Vagina (tissue), 2 donors: ENCODE measurements at regions not wholly inside any gene's neighbourhood (a gene's known extent, or its start where the extent isn't known, plus 50 kb on each side); places are given as distances from the start of the nearest gene placed in this dataset.

Experiments used
- POLR2A ChIP-seq, 2 donors: fragments of 450-650 bp; IDR thresholded peaks; one replicate each; pipeline ENCODE4 v1.6.1; 2017; ENCODE audit warnings: antibody characterized with exemption in 2 of 2, mild to moderate bottlenecking in 2 of 2, moderate library complexity in 2 of 2
- POLR2AphosphoS5 ChIP-seq, 2 donors: sonication (generic); formaldehyde crosslinking; IDR thresholded peaks; one replicate each; pipeline ENCODE4 v1.9.0; 2017; ENCODE audit warnings: antibody characterized with exemption in 2 of 2, mild to moderate bottlenecking in 2 of 2, low read depth in 1 of 2; ENCODE audit not compliant: insufficient read depth in 1 of 2

DNA sequence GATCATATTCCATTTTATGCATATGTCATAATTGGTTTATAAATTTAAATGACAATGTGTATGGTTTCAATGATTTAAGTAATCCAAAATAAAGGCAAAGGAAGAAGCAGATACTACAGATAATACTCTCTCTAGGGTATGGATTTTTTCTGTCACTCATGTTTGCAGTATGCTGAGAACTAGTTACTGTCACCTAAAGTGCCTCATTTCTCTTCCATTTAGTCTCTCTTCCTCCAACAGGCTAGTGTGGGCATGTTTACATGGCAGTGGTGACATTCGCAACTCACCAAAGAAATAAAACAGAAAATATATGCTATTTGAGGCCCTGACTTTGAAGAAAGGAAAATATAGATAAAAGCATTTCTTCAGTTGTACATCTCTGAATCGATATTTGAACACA, 1460.4 kb upstream of the ZEB2 start:
- TF ChIP-seq POLR2AphosphoS5 (IDR thresholded peaks at IDR 0.05; ENCODE audit: insufficient read depth in 1 of 2, low read depth in 1 of 2) (no peak), POLR2A (IDR thresholded peaks at IDR 0.05) (no peak)
